ENCODE measurements at regions not wholly inside any gene's neighbourhood (a gene's known extent, or its start where the extent isn't known, plus 50 kb on each side); places are given as distances from the start of the nearest gene placed in this dataset.

- peak in 1 of 11 experiments; percentile 17 for TF ChIP-seq CTCF (IDR thresholded peaks at IDR 0.05 in 8 of 11, conservative IDR thresholded peaks at IDR 0.05 in 3 of 11)
- TF ChIP-seq POLR2A (IDR thresholded peaks at IDR 0.05), result no peak
Observed at GRCh38 chr18:41391616-41392595, 563.1 kb upstream of the PIK3C3 start.
